ENCODE measurements at regions not wholly inside any gene's neighbourhood (a gene's known extent, or its start where the extent isn't known, plus 50 kb on each side); places are given as distances from the start of the nearest gene placed in this dataset.

GRCh38 chr15:54840621-54841398 is 355.9 kb downstream of the RSL24D1 start:
- Histone ChIP-seq H3K36me3 (no peaks in the 10 kb centered on the region), H3K4me1 (no peaks in the 10 kb centered on the region), H3K4me3 (ENCODE audit: low read depth, low read length) (no peak overlapping the region), H3K27me3 (no peaks in the 10 kb centered on the region), H3K9me3 (no peaks in the 10 kb centered on the region)
- no peak for TF ChIP-seq CTCF (IDR thresholded peaks at IDR 0.05; ENCODE audit: low read depth, low read length)
- no peak for DNase-seq

- Histone ChIP-seq H3K9me3 (no peaks in the 10 kb centered on the region; the same call in 1 of the 2 replicates), H3K36me3 (no peaks in the 10 kb centered on the region), H3K27me3 (no peaks in the 10 kb centered on the region), H3K4me1 (no peaks in the 10 kb centered on the region), H3K4me3 (ENCODE audit: low read depth, low read length) (no peak overlapping the region)
- no peak for DNase-seq
- TF ChIP-seq CTCF (IDR thresholded peaks at IDR 0.05; ENCODE audit: low read depth, low read length), result no peak
Measured at GRCh38 chr15:54839379-54839778, 357.4 kb downstream of the RSL24D1 start.

GRCh38 chr15:54836052-54836795 is 360.5 kb downstream of the RSL24D1 start:
- Histone ChIP-seq H3K27me3 (no peaks in the 10 kb centered on the region), H3K4me1 (no peaks in the 10 kb centered on the region), H3K9me3 (no peaks in the 10 kb centered on the region; the same call in 1 of the 2 replicates), H3K4me3 (ENCODE audit: low read depth, low read length) (no peak overlapping the region), H3K36me3 (no peaks in the 10 kb centered on the region)
- DNase-seq, result no peak
- no peak for TF ChIP-seq CTCF (IDR thresholded peaks at IDR 0.05; ENCODE audit: low read depth, low read length)

DNA sequence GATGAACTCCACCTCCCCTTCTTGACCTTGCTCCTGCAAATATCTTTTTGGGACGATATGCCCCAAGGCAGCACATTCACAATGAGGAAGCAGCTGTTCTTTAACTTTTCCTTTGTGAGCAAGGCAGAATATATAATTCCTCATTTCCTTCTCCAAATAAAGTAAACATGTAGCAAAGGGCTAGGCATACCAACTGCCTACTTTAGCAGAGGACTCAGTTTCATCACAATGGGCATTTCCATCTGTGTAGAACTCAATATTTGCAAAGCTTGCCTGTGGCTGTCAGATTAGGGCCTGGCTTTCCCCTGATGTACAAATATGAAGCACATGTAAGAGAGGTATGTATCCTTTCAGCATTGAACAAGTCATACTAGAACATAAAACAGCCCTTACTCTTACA is 366.9 kb downstream of the RSL24D1 start:
- no peaks in the 10 kb centered on the region for H3K4me1 ChIP-seq
- DNase-seq, result no peak
- H3K27me3 ChIP-seq, result no peaks in the 10 kb centered on the region
- no peaks in the 10 kb centered on the region for H3K36me3 ChIP-seq
- TF ChIP-seq CTCF (IDR thresholded peaks at IDR 0.05; ENCODE audit: low read depth, low read length), result no peak
- no peaks in the 10 kb centered on the region; the same call in 1 of the 2 replicates for H3K9me3 ChIP-seq
- H3K4me3 ChIP-seq (ENCODE audit: low read depth, low read length), result no peak overlapping the region

DNA sequence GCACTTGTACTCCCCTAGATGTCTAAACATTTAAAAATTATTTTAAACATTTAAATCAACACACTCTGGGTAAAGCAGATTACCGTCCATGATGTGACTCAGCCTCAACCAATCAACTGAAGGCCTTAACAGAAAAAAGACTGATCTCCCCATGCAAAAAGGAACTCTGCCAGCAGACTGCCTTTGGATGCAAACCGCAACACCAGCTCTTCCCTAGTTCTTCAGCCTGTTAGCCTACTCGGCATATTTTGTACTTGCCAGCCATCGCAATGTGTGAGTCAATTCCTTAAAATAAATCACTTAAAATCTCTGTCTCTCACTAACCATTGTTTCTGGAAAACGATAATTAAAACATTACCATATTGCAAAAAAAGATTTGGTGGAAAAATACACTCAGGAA is 375.9 kb downstream of the RSL24D1 start:
- no peak for TF ChIP-seq CTCF (IDR thresholded peaks at IDR 0.05; ENCODE audit: low read depth, low read length)
- Histone ChIP-seq H3K4me3 (ENCODE audit: low read depth, low read length) (no peak overlapping the region), H3K4me1 (no peaks in the 10 kb centered on the region), H3K9me3 (no peaks in the 10 kb centered on the region; the same call in 1 of the 2 replicates), H3K36me3 (no peaks in the 10 kb centered on the region), H3K27me3 (no peaks in the 10 kb centered on the region)
- no peak for DNase-seq

DNA sequence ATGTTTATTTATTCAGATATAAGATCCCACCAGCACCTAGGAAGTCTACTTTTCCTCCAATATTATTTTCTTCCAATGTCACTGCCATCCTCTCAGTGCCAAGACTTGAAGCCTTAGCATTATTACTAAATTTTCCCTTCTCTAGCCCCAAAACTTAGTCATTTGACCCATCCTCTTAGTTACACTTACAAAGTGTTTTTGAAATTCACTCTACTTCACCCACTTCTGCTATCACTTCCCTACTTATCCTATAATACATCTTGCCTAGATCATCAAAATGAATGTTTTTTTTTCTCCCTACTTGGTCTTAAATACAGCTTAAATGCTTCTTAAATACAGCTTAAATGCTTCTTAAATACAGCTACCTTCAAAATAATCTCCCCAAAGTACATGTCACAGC is 376.6 kb downstream of the RSL24D1 start:
- H3K36me3 ChIP-seq, result no peaks in the 10 kb centered on the region
- no peaks in the 10 kb centered on the region; the same call in 1 of the 2 replicates for H3K9me3 ChIP-seq
- H3K27me3 ChIP-seq, result no peaks in the 10 kb centered on the region
- no peaks in the 10 kb centered on the region for H3K4me1 ChIP-seq
- no peak overlapping the region for H3K4me3 ChIP-seq (ENCODE audit: low read depth, low read length)
- DNase-seq, result no peak
- TF ChIP-seq CTCF (IDR thresholded peaks at IDR 0.05; ENCODE audit: low read depth, low read length), result no peak
